Tibial nerve (tissue), 4 donors: ENCODE measurements at regions not wholly inside any gene's neighbourhood (a gene's known extent, or its start where the extent isn't known, plus 50 kb on each side); places are given as distances from the start of the nearest gene placed in this dataset.

Experiments
- DNase-seq, 2 donors: peaks; one replicate each; pipeline ENCODE4 v3.0.0-alpha.2; 2019; ENCODE audit warnings: low spot score in 2 of 2
- H3K27ac ChIP-seq, 4 donors: fragments of 200-600 bp; sonication (generic) in 3 of 4; one replicate each; pipeline ENCODE4 v1.5.1; 2017 to 2019; ENCODE audit warnings: mild to moderate bottlenecking in 1 of 4
- H3K27me3 ChIP-seq, 2 donors: fragments of 200-600 bp; sonication (generic) in 1 of 2; one replicate each; pipeline versions ENCODE4 v1.5.1 to v1.6.0; 2017 to 2019
- H3K36me3 ChIP-seq, 3 donors: fragments of 200-600 bp; sonication (generic); one replicate each; pipeline ENCODE4 v1.5.1; 2018 to 2019
- H3K4me1 ChIP-seq, 4 donors: fragments of 200-600 bp; sonication (generic) in 3 of 4; one replicate each; pipeline ENCODE4 v1.5.1; 2017 to 2019
- H3K4me3 ChIP-seq, 4 donors: fragments of 200-600 bp; sonication (generic) in 3 of 4; one replicate each; pipeline ENCODE4 v1.5.1; 2017 to 2019; ENCODE audit warnings: mild to moderate bottlenecking in 1 of 4, moderate library complexity in 1 of 4
- H3K9me3 ChIP-seq, 4 donors: fragments of 200-600 bp; sonication (generic) in 3 of 4; one replicate each; pipeline ENCODE4 v1.5.1; 2017 to 2019
- CTCF ChIP-seq, 5 experiments: fragments of 200-600 bp in 3 of 5; fragments of 450-650 bp in 2 of 5; sonication (generic) in 3 of 5; IDR thresholded peaks; one replicate each; pipeline ENCODE4 v1.5.1; 2016 to 2019; ENCODE audit warnings: antibody characterized with exemption in 5 of 5, mild to moderate bottlenecking in 3 of 5, moderate library complexity in 2 of 5
- EP300 ChIP-seq, 2 donors: sonication (generic); formaldehyde crosslinking; IDR thresholded peaks; one replicate each; pipeline ENCODE4 v1.6.1; 2017; ENCODE audit warnings: antibody characterized with exemption in 2 of 2, mild to moderate bottlenecking in 1 of 2
- POLR2A ChIP-seq, 2 donors: fragments of 450-650 bp; IDR thresholded peaks; one replicate each; pipeline ENCODE4 v1.6.1; 2017; ENCODE audit warnings: antibody characterized with exemption in 2 of 2, mild to moderate bottlenecking in 2 of 2, moderate library complexity in 2 of 2
- WGBS, 2 donors: methylation state at CpG; one replicate each; pipeline ENCODE4 v1.1.5; 2018; 5-methylcytosine and 5-hydroxymethylcytosine counted together

GRCh38 chr22:26918226-26918625 is 260.8 kb downstream of the MIAT start:
- Histone ChIP-seq H3K4me1 (no peaks in the 10 kb centered on the region), H3K36me3 (no peaks in the 10 kb centered on the region), H3K9me3 (no peaks in the 10 kb centered on the region), H3K27ac (no peak overlapping the region), H3K27me3 (peaks cover 0 to 10% of the 10 kb centered on the region in 2 donors), H3K4me3 (no peak overlapping the region)
- TF ChIP-seq EP300 (IDR thresholded peaks at IDR 0.05) (no peak), CTCF (IDR thresholded peaks at IDR 0.05) (no peak), POLR2A (IDR thresholded peaks at IDR 0.05) (no peak)
- WGBS, 2 donors = 79 to 82% methylated on average over 3 of the region's 3 CpGs
- no peak for DNase-seq

GRCh38 chr22:26921726-26922125 is 264.3 kb downstream of the MIAT start:
- Histone ChIP-seq H3K36me3 (no peaks in the 10 kb centered on the region), H3K4me3 (no peak overlapping the region), H3K9me3 (no peaks in the 10 kb centered on the region), H3K4me1 (no peaks in the 10 kb centered on the region), H3K27me3 (no peaks in the 10 kb centered on the region), H3K27ac (no peak overlapping the region)
- TF ChIP-seq EP300 (IDR thresholded peaks at IDR 0.05) (no peak), CTCF (IDR thresholded peaks at IDR 0.05) (no peak), POLR2A (IDR thresholded peaks at IDR 0.05) (no peak)
- no peak for DNase-seq
- WGBS, 2 donors = 60 to 75% methylated on average over 2 of the region's 2 CpGs

GRCh38 chr22:26922806-26923205 is 265.4 kb downstream of the MIAT start:
- no peak overlapping the region for H3K27ac ChIP-seq
- DNase-seq = no peak
- no peaks in the 10 kb centered on the region for H3K36me3 ChIP-seq
- no peaks in the 10 kb centered on the region for H3K4me1 ChIP-seq
- TF ChIP-seq POLR2A (IDR thresholded peaks at IDR 0.05) (no peak), EP300 (IDR thresholded peaks at IDR 0.05) (no peak), CTCF (IDR thresholded peaks at IDR 0.05) (no peak)
- H3K4me3 ChIP-seq = no peak overlapping the region
- H3K9me3 ChIP-seq = no peaks in the 10 kb centered on the region
- H3K27me3 ChIP-seq = no peaks in the 10 kb centered on the region
- 28 to 29% methylated on average over 5 of the region's 5 CpGs for WGBS, 2 donors

- H3K27ac ChIP-seq = no peak overlapping the region
- TF ChIP-seq EP300 (IDR thresholded peaks at IDR 0.05) (no peak), POLR2A (IDR thresholded peaks at IDR 0.05) (no peak), CTCF (IDR thresholded peaks at IDR 0.05) (no peak)
- no peaks in the 10 kb centered on the region for H3K9me3 ChIP-seq
These were observed 266.1 kb downstream of the MIAT start for GRCh38 chr22:26923531-26923930.

GRCh38 chr22:26927821-26928220 is 270.4 kb downstream of the MIAT start:
- no peak for DNase-seq
- no peaks in the 10 kb centered on the region for H3K27me3 ChIP-seq
- 43 to 48% methylated on average over 6 of the region's 6 CpGs for WGBS, 2 donors
- no peaks in the 10 kb centered on the region for H3K9me3 ChIP-seq
- no peaks in the 10 kb centered on the region for H3K36me3 ChIP-seq
- no peak overlapping the region for H3K27ac ChIP-seq
- no peak overlapping the region for H3K4me3 ChIP-seq
- no peak for TF ChIP-seq POLR2A (IDR thresholded peaks at IDR 0.05)
- no peak for TF ChIP-seq CTCF (IDR thresholded peaks at IDR 0.05)
- no peak for TF ChIP-seq EP300 (IDR thresholded peaks at IDR 0.05)
- H3K4me1 ChIP-seq = no peaks in the 10 kb centered on the region

More at GRCh38 chr22:26923531-26923930, 266.1 kb downstream of the MIAT start:
- no peaks in the 10 kb centered on the region for H3K36me3 ChIP-seq
- no peaks in the 10 kb centered on the region for H3K27me3 ChIP-seq
- 43 to 56% methylated on average over 1 of the region's 1 CpG for WGBS, 2 donors
- H3K4me1 ChIP-seq = no peaks in the 10 kb centered on the region
- no peak overlapping the region for H3K4me3 ChIP-seq
- DNase-seq = no peak
